ENCODE measurements at regions not wholly inside any gene's neighbourhood (a gene's known extent, or its start where the extent isn't known, plus 50 kb on each side); places are given as distances from the start of the nearest gene placed in this dataset.

GRCh38 chr2:15031745-15032240 lies 399.3 kb downstream of the LRATD1 start:
- no peak for TF ChIP-seq CTCF (IDR thresholded peaks at IDR 0.05; ENCODE audit: low read depth, low read length, missing control alignments)
- no peak for DNase-seq (ENCODE audit: low read depth)
- in situ Hi-C loops (cut with HindIII; ENCODE audit: low sequenced_read_pairs) = no loop called here
- H3K4me3 ChIP-seq (ENCODE audit: low read depth, low read length) = no peak overlapping the region

- in situ Hi-C loops (cut with HindIII; ENCODE audit: low sequenced_read_pairs) = no loop called here
- no peak for DNase-seq (ENCODE audit: low read depth)
- H3K4me3 ChIP-seq (ENCODE audit: low read depth, low read length) = no peak overlapping the region
- no peak for TF ChIP-seq CTCF (IDR thresholded peaks at IDR 0.05; ENCODE audit: low read depth, low read length, missing control alignments)
Measured at GRCh38 chr2:15034246-15034645, 401.7 kb downstream of the LRATD1 start.

GRCh38 chr2:15034860-15035259 lies 402.3 kb downstream of the LRATD1 start:
- no peak for TF ChIP-seq CTCF (IDR thresholded peaks at IDR 0.05; ENCODE audit: low read depth, low read length, missing control alignments)
- H3K4me3 ChIP-seq (ENCODE audit: low read depth, low read length) = no peak overlapping the region
- in situ Hi-C loops (cut with HindIII; ENCODE audit: low sequenced_read_pairs) = no loop called here
- no peak for DNase-seq (ENCODE audit: low read depth)

GRCh38 chr2:15038366-15039364 lies 406.1 kb downstream of the LRATD1 start:
- no peak for DNase-seq (ENCODE audit: low read depth)
- H3K4me3 ChIP-seq (ENCODE audit: low read depth, low read length) = no peak overlapping the region
- no peak for TF ChIP-seq CTCF (IDR thresholded peaks at IDR 0.05; ENCODE audit: low read depth, low read length, missing control alignments)
- in situ Hi-C loops (cut with HindIII; ENCODE audit: low sequenced_read_pairs) = no loop called here

- TF ChIP-seq CTCF (IDR thresholded peaks at IDR 0.05; ENCODE audit: low read depth, low read length, missing control alignments) = no peak
- no peak overlapping the region for H3K4me3 ChIP-seq (ENCODE audit: low read depth, low read length)
- DNase-seq (ENCODE audit: low read depth) = no peak
- in situ Hi-C loops (cut with HindIII; ENCODE audit: low sequenced_read_pairs) = no loop called here
Measured at GRCh38 chr2:15040429-15041084, 408.0 kb downstream of the LRATD1 start.

GRCh38 chr2:15041429-15041837 lies 408.9 kb downstream of the LRATD1 start:
- DNase-seq (ENCODE audit: low read depth) = no peak
- no peak overlapping the region for H3K4me3 ChIP-seq (ENCODE audit: low read depth, low read length)
- no peak for TF ChIP-seq CTCF (IDR thresholded peaks at IDR 0.05; ENCODE audit: low read depth, low read length, missing control alignments)
- in situ Hi-C loops (cut with HindIII; ENCODE audit: low sequenced_read_pairs) = no loop called here

All from astrocyte of the cerebellum (primary cell).